ENCODE measurements at regions not wholly inside any gene's neighbourhood (a gene's known extent, or its start where the extent isn't known, plus 50 kb on each side); places are given as distances from the start of the nearest gene placed in this dataset.

GRCh38 chrX:9088896-9089295 lies 55.0 kb upstream of the FAM9B start:
- TF ChIP-seq CTCF (IDR thresholded peaks at IDR 0.05; ENCODE audit: insufficient read depth, low read length) (no peak), SPI1 (IDR thresholded peaks at IDR 0.05; ENCODE audit: borderline replicate concordance, low read depth) (no peak), REST (IDR thresholded peaks at IDR 0.05; ENCODE audit: insufficient replicate concordance, low read depth) (no peak), POLR2AphosphoS5 (IDR thresholded peaks at IDR 0.05; ENCODE audit: low read depth) (no peak)
